Brain microvascular endothelial cell (primary cell): ENCODE measurements at regions not wholly inside any gene's neighbourhood (a gene's known extent, or its start where the extent isn't known, plus 50 kb on each side); places are given as distances from the start of the nearest gene placed in this dataset.
A peak's percentile ranks its signal among the peaks of the same experiment; 100 is the strongest.

Experiments
- DNase-seq: peaks from one replicate; pipeline ENCODE4 v3.0.0-alpha.2; 2020
- H3K27ac ChIP-seq: fragments of 250-450 bp; sonication (Bioruptor Pico); 2 replicates; pipeline ENCODE4 v1.5.1; 2020; ENCODE audit warnings: mild to moderate bottlenecking, moderate library complexity
- H3K27me3 ChIP-seq: fragments of 250-450 bp; sonication (Bioruptor Pico); replicated peaks from 2 replicates; pipeline ENCODE4 v1.5.1; 2020; ENCODE audit warnings: mild to moderate bottlenecking
- H3K36me3 ChIP-seq: fragments of 250-450 bp; sonication (Bioruptor Pico); replicated peaks from 2 replicates; pipeline ENCODE4 v1.5.1; 2020; ENCODE audit warnings: mild to moderate bottlenecking
- H3K4me3 ChIP-seq: 2 replicates; pipeline ENCODE4 v1.5.1; 2011; ENCODE audit warnings: low read depth, mild to moderate bottlenecking, control low read depth, low read length, moderate library complexity
- CTCF ChIP-seq: IDR thresholded peaks from 2 replicates; pipeline ENCODE4 v1.5.1; 2011; ENCODE audit warnings: low read depth, mild to moderate bottlenecking, moderate library complexity, low read length, control low read depth, inconsistent platforms; ENCODE audit errors: missing control alignments
- in situ Hi-C: cut with HindIII; loops from 2 replicates; pipeline ENCODE4 v1.10.0; 2017; ENCODE audit warnings: low sequenced_read_pairs, low pct_ligation_motif_present

- Histone ChIP-seq H3K27ac (no peak overlapping the region), H3K36me3 (no peaks in the 10 kb centered on the region), H3K27me3 (no peaks in the 10 kb centered on the region), H3K4me3 (no peak overlapping the region)
- in situ Hi-C loops, result no loop called here
- no peak for DNase-seq
- TF ChIP-seq CTCF, result no peak
Observed at GRCh38 chrX:11050013-11050412, 61.1 kb upstream of the HCCS start.

- DNase-seq, result no peak
- Histone ChIP-seq H3K27me3 (no peaks in the 10 kb centered on the region), H3K4me3 (no peak overlapping the region), H3K27ac (no peak overlapping the region), H3K36me3 (no peaks in the 10 kb centered on the region)
- no peak for TF ChIP-seq CTCF
- in situ Hi-C loops, result no loop called here
Observed at GRCh38 chrX:11053351-11053750, 57.8 kb upstream of the HCCS start.

- Histone ChIP-seq H3K36me3 (no peaks in the 10 kb centered on the region), H3K27ac (no peak overlapping the region), H3K27me3 (no peaks in the 10 kb centered on the region), H3K4me3 (no peak overlapping the region)
- DNase-seq, result no peak
- TF ChIP-seq CTCF, result no peak
- in situ Hi-C loops, result no loop called here
Observed at GRCh38 chrX:11056322-11057176, 54.6 kb upstream of the HCCS start.

GRCh38 chrX:11059933-11060332 is 51.2 kb upstream of the HCCS start:
- Histone ChIP-seq H3K27ac (no peak overlapping the region), H3K4me3 (no peak overlapping the region), H3K27me3 (no peaks in the 10 kb centered on the region), H3K36me3 (no peaks in the 10 kb centered on the region)
- no peak for TF ChIP-seq CTCF
- DNase-seq, result peak; percentile 10
- in situ Hi-C loops, result no loop called here
